Left lung (tissue), 4 donors: ENCODE measurements at regions not wholly inside any gene's neighbourhood (a gene's known extent, or its start where the extent isn't known, plus 50 kb on each side); places are given as distances from the start of the nearest gene placed in this dataset.
A peak's percentile ranks its signal among the peaks of the same experiment; 100 is the strongest.
"Not testable (repeated sequence)": the region's sequence is repeated elsewhere in the genome, so short reads cannot be mapped to it uniquely, and the experiment has no call there.

Source experiments
- ATAC-seq: fragments of 200-7000 bp; cut with Tn5 transposase; one replicate; pipeline ENCODE4 v1.9.1; 2020; ENCODE audit warnings: moderate library complexity
- DNase-seq, 4 donors: peaks; one replicate each; pipeline ENCODE4 v3.0.0-alpha.2; 2013 to 2020
- H3K27ac ChIP-seq, 2 donors: fragments of 200-600 bp; sonication (generic) in 1 of 2; one replicate each; pipeline versions ENCODE4 v1.5.0 to v1.8.0; 2020 to 2021
- H3K27me3 ChIP-seq, 2 donors: fragments of 200-600 bp; sonication (generic) in 1 of 2; one replicate each; pipeline versions ENCODE4 v1.5.0 to v1.8.0; 2020 to 2021
- H3K36me3 ChIP-seq, 2 donors: fragments of 200-600 bp; sonication (generic) in 1 of 2; one replicate each; pipeline versions ENCODE4 v1.5.0 to v1.8.0; 2020 to 2021
- H3K4me1 ChIP-seq, 2 donors: fragments of 200-600 bp; one replicate each; pipeline ENCODE4 v1.8.0; 2021
- H3K4me3 ChIP-seq, 2 donors: fragments of 200-600 bp; sonication (generic) in 1 of 2; one replicate each; pipeline versions ENCODE4 v1.5.0 to v1.8.0; 2020 to 2021; ENCODE audit warnings: mild to moderate bottlenecking in 1 of 2
- H3K9me3 ChIP-seq, 2 donors: fragments of 200-600 bp; sonication (generic) in 1 of 2; one replicate each; pipeline versions ENCODE4 v1.5.0 to v1.8.0; 2020 to 2021
- CTCF ChIP-seq, 2 donors: fragments of 200-600 bp; sonication (generic) in 1 of 2; IDR thresholded peaks; one replicate each; pipeline versions ENCODE4 v1.5.0 to v1.8.0; 2021; ENCODE audit warnings: antibody characterized with exemption in 2 of 2
- intact Hi-C, 2 donors: fragments of 100-400 bp; cut with DNase I; formaldehyde crosslinking; loops; one replicate each; pipeline versions ENCODE4 v1.11.2 to v1.14.2; 2022
- donor health status: DM: no; HTN: yes; CAD: no.
- donor health status: DM: no; HTN: no; CAD: no.

- ATAC-seq (no peak), DNase-seq (peak in 1 of 4 donors; percentile 44)
- H3K27me3 ChIP-seq: no peaks in the 10 kb centered on the region
- H3K4me1 ChIP-seq: peaks cover 0 to 17% of the 10 kb centered on the region in 2 donors
- H3K4me3 ChIP-seq: no peak overlapping the region
- TF ChIP-seq CTCF (IDR thresholded peaks at IDR 0.05): no peak
- no peaks in the 10 kb centered on the region for H3K36me3 ChIP-seq
- intact Hi-C loops: no loop called here
- H3K27ac ChIP-seq: peak overlapping the region; percentile 45 to 57
- H3K9me3 ChIP-seq: no peaks in the 10 kb centered on the region
These were observed 69.7 kb upstream of the C1QTNF9B start for GRCh38 chr13:23966691-23967615.

- not testable (repeated sequence) for H3K4me3 ChIP-seq
These were observed 70.5 kb upstream of the C1QTNF9B start for GRCh38 chr13:23967792-23968191.

GRCh38 chr13:23969647-23970046, 72.3 kb upstream of the C1QTNF9B start:
- intact Hi-C loops: no loop called here
- no peaks in the 10 kb centered on the region for H3K9me3 ChIP-seq
- no peaks in the 10 kb centered on the region for H3K36me3 ChIP-seq
- peaks cover 0 to 17% of the 10 kb centered on the region in 2 donors for H3K4me1 ChIP-seq
- TF ChIP-seq CTCF (IDR thresholded peaks at IDR 0.05): no peak
- peak in 2 of 4 donors; percentile 63 to 71 for DNase-seq
- peak; percentile 87 for ATAC-seq
- H3K27ac ChIP-seq: peak overlapping the region in 1 of 2 donors; percentile 30
- no peaks in the 10 kb centered on the region for H3K27me3 ChIP-seq
- no peak overlapping the region for H3K4me3 ChIP-seq

More at GRCh38 chr13:23967792-23968191, 70.5 kb upstream of the C1QTNF9B start:
- DNase-seq, H3K36me3 ChIP-seq, H3K27ac ChIP-seq, intact Hi-C loops, H3K9me3 ChIP-seq, ATAC-seq, H3K27me3 ChIP-seq: not testable (repeated sequence)
- H3K4me1 ChIP-seq: peaks cover 0 to 17% of the 10 kb centered on the region in 2 donors

GRCh38 chr13:23979361-23980159, 82.3 kb upstream of the C1QTNF9B start:
- H3K27ac ChIP-seq: peak overlapping the region; percentile 63 to 85
- no peaks in the 10 kb centered on the region for H3K36me3 ChIP-seq
- DNase-seq (peak; percentile 87 to 90 (median 88)), ATAC-seq (peak; percentile 92)
- no peak for TF ChIP-seq CTCF (IDR thresholded peaks at IDR 0.05)
- peak overlapping the region; percentile 44 to 58 for H3K4me3 ChIP-seq
- peaks cover 0 to 11% of the 10 kb centered on the region in 2 donors for H3K4me1 ChIP-seq
- no peaks in the 10 kb centered on the region for H3K9me3 ChIP-seq
- peaks cover 0 to 35% of the 10 kb centered on the region in 2 donors for H3K27me3 ChIP-seq
- intact Hi-C loops: no loop called here

- Histone ChIP-seq H3K36me3 (no peaks in the 10 kb centered on the region), H3K4me1 (peaks cover 0 to 11% of the 10 kb centered on the region in 2 donors), H3K9me3 (no peaks in the 10 kb centered on the region), H3K27ac (peak overlapping the region; percentile 63 to 85), H3K4me3 (peak overlapping the region; percentile 44 to 58), H3K27me3 (peaks cover 0 to 35% of the 10 kb centered on the region in 2 donors)
- intact Hi-C loops: no loop called here
- ATAC-seq (peak; percentile 89), DNase-seq (peak; percentile 87 to 95 (median 92))
- TF ChIP-seq CTCF (IDR thresholded peaks at IDR 0.05): no peak
These were observed 82.9 kb upstream of the C1QTNF9B start for GRCh38 chr13:23980160-23980551.
